Hepatocyte (in vitro differentiated cells): ENCODE measurements at regions not wholly inside any gene's neighbourhood (a gene's known extent, or its start where the extent isn't known, plus 50 kb on each side); places are given as distances from the start of the nearest gene placed in this dataset.

Experiments
- EZH2 ChIP-seq: fragments of 200-600 bp; sonication (generic); IDR thresholded peaks from 2 replicates; pipeline ENCODE4 v1.6.1; 2016; ENCODE audit warnings: antibody characterized with exemption, mild to moderate bottlenecking, borderline replicate concordance
- EZH2phosphoT487 ChIP-seq: fragments of 200-600 bp; sonication (generic); IDR thresholded peaks from one replicate; pipeline ENCODE4 v1.6.1; 2018; ENCODE audit warnings: antibody characterized with exemption, mild to moderate bottlenecking, low read depth, moderate library complexity; ENCODE audit not compliant: unreplicated experiment, severe bottlenecking
- TF ChIP-seq, protein P1 (sequence below): fragments of 200-600 bp; sonication (generic); IDR thresholded peaks from 2 replicates; pipeline ENCODE4 v1.5.1; 2016; ENCODE audit warnings: antibody characterized with exemption, mild to moderate bottlenecking; ENCODE audit not compliant: poor library complexity

GRCh38 chr6:116983375-116983774 lies 106.3 kb downstream of the RFX6 start:
- TF ChIP-seq, protein P1, sequence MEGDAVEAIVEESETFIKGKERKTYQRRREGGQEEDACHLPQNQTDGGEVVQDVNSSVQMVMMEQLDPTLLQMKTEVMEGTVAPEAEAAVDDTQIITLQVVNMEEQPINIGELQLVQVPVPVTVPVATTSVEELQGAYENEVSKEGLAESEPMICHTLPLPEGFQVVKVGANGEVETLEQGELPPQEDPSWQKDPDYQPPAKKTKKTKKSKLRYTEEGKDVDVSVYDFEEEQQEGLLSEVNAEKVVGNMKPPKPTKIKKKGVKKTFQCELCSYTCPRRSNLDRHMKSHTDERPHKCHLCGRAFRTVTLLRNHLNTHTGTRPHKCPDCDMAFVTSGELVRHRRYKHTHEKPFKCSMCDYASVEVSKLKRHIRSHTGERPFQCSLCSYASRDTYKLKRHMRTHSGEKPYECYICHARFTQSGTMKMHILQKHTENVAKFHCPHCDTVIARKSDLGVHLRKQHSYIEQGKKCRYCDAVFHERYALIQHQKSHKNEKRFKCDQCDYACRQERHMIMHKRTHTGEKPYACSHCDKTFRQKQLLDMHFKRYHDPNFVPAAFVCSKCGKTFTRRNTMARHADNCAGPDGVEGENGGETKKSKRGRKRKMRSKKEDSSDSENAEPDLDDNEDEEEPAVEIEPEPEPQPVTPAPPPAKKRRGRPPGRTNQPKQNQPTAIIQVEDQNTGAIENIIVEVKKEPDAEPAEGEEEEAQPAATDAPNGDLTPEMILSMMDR = no peak
- TF ChIP-seq EZH2 = no peak
- TF ChIP-seq EZH2phosphoT487 = no peak
